GM23338 (cell line): ENCODE measurements at regions not wholly inside any gene's neighbourhood (a gene's known extent, or its start where the extent isn't known, plus 50 kb on each side); places are given as distances from the start of the nearest gene placed in this dataset.

Source experiments
- CREB1 ChIP-seq: fragments of 250-450 bp; sonication (Bioruptor Pico); IDR thresholded peaks from 2 replicates; pipeline ENCODE4 v1.5.0; 2020; ENCODE audit warnings: low read depth, mild to moderate bottlenecking, moderate library complexity
- CTCF ChIP-seq, 2 experiments: fragments of 200-600 bp in 1 of 2; sonication (generic) in 1 of 2; conservative IDR thresholded peaks; 2 replicates each; pipeline versions ENCODE4 v1.5.1 to v1.6.1; 2016 to 2017; ENCODE audit warnings: antibody characterized with exemption in 2 of 2, low read depth in 2 of 2, mild to moderate bottlenecking in 2 of 2, moderate library complexity in 1 of 2
- ETS1 ChIP-seq: IDR thresholded peaks from 2 replicates; pipeline ENCODE4 v1.6.1; 2016; ENCODE audit warnings: antibody characterized with exemption
- EZH2 ChIP-seq: fragments of 200-600 bp; sonication (generic); IDR thresholded peaks from one replicate; pipeline ENCODE4 v1.8.0; 2017; ENCODE audit warnings: antibody characterized with exemption, mild to moderate bottlenecking, low read depth; ENCODE audit not compliant: unreplicated experiment
- JUNB ChIP-seq: IDR thresholded peaks from one replicate; pipeline ENCODE4 v1.6.1; 2016; ENCODE audit warnings: antibody characterized with exemption; ENCODE audit not compliant: unreplicated experiment
- REST ChIP-seq: IDR thresholded peaks from one replicate; pipeline ENCODE4 v1.6.1; 2018; ENCODE audit warnings: antibody characterized with exemption; ENCODE audit not compliant: unreplicated experiment
- STAT1 ChIP-seq: IDR thresholded peaks from one replicate; pipeline ENCODE4 v1.6.1; 2016; ENCODE audit warnings: antibody characterized with exemption; ENCODE audit not compliant: unreplicated experiment
- ZNF114 ChIP-seq: fragments of 250-450 bp; sonication (Bioruptor Pico); IDR thresholded peaks from 2 replicates; pipeline ENCODE4 v1.5.0; 2020; ENCODE audit warnings: mild to moderate bottlenecking, moderate library complexity
- ZNF331 ChIP-seq: fragments of 250-450 bp; sonication (Bioruptor Pico); IDR thresholded peaks from 2 replicates; pipeline ENCODE4 v1.5.0; 2020; ENCODE audit warnings: low read depth, mild to moderate bottlenecking, moderate library complexity
- ZNF462 ChIP-seq: fragments of 250-450 bp; sonication (Bioruptor Pico); IDR thresholded peaks from 2 replicates; pipeline ENCODE4 v1.5.0; 2020; ENCODE audit warnings: mild to moderate bottlenecking, moderate library complexity

GRCh38 chr5:39604491-39604890 lies 179.7 kb upstream of the DAB2 start (continued):
- TF ChIP-seq ZNF462 (no peak), CTCF (conservative IDR thresholded peaks at IDR 0.05; ENCODE audit: low read depth in 2 of 2) (no peak), ZNF114 (CRISPR knock-in tag) (no peak), REST (no peak), CREB1 (CRISPR knock-in tag) (no peak), JUNB (no peak), ZNF331 (CRISPR knock-in tag) (no peak), ETS1 (no peak), EZH2 (no peak), STAT1 (no peak)
